GM19395 (cell line): ENCODE measurements at regions not wholly inside any gene's neighbourhood (a gene's known extent, or its start where the extent isn't known, plus 50 kb on each side); places are given as distances from the start of the nearest gene placed in this dataset.
"Not testable (repeated sequence)": the region's sequence is repeated elsewhere in the genome, so short reads cannot be mapped to it uniquely, and the experiment has no call there.

Experiments used
- ATAC-seq: cut with Tn5 transposase; IDR thresholded peaks from one replicate; pipeline ENCODE4 v1.9.1; 2021; ENCODE audit warnings: mild to moderate bottlenecking, moderate library complexity; ENCODE audit not compliant: unreplicated experiment

DNA sequence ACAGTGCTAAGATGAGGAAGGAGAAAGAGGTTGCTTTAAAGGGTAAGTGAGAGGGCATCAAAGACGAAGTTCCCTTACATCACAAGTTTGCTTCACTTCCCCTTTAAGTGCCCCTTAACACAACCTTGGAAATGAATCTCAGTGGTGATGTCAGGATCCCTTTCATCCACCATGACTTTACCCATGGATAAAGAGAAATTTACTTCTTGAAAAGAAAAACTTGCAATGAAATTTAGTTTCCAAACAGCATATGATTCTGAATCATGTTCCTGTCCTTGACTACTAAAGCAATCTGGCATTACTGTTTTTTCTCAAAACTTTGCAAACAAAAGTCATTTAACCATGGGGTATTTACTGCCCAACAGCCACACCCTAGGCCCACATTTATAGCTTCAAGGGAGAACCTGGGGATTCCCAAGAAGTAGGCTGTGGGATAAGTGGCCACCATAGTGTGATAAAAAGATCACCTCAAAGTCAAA, 135.9 kb downstream of the ITGB8 start:
- peak; percentile 65 for ATAC-seq

DNA sequence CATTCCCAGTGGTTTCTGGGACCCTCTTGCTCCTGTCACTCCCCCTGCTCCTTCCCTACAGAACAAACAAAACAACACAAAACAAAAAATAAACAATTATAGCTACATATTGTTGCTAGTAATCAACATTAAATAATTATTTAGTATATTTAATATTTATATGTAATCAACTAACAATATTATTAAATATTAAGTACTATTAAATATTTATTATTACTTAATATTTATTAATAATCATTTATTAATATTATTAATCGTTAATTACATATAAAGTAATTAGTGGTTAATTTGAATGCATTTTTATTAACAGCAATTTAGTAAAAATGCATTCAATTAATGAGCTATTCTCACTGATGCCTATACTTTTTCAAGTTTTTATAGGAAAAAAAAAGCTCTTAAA, 139.4 kb downstream of the ITGB8 start:
- ATAC-seq, result no peak

DNA sequence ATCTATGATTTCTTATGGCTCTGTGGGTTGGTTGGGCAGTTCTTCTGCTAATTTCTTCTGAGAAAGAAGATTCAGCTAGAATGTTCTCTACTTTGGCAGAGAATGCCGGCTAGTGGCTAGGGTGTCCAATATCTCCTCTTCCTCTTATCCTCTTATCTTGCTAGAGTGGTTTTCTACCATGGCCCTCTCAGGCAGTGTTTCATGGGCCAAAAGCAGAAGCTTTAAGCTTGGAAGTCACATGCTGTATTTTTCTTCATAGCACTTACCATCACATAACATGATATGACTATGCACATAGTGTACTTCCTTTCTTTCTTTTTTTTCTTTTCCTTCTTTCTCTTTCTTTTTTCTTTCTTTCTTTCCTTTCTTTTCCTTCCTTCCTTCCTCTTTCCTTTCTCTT, 140.0 kb downstream of the ITGB8 start:
- no peak for ATAC-seq

DNA sequence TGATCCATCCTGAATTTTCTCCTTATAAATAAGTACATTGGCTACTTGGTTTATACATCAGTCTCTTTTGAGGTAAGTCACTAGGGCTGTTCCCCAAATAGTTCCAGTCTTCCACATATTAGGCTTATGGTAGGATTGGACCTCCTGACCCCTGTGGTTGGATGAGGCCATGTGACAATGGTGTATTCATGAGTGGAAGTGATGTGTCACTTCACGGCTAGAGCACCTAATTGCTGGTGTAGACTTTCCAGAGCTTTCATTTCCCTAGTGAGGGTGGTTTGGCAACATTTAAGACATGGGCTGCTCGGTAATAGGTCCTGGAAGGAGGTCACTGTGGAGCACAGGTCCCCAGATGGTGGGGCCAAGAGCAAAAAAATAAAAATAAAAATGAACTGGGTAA, 141.2 kb upstream of the ABCB5 start:
- ATAC-seq, result no peak

DNA sequence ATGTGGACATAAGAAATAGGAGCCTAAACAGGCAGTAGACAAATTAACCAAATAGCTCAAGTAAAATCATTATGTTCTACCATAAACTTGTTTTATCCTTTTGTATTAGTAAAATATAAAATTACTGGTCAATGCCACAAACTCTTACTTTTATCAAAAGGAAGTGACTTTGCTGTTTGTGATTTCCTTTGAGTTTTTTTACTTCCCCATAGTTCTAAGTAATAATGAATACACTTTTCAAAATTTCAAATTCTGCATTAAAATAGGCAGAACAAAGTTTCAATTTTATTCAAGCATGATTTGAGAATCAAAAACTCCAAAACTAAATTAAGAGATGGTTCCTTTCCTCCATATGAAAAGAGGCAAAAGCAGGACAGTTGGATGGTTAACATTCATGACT, 139.7 kb upstream of the ABCB5 start:
- no peak for ATAC-seq

DNA sequence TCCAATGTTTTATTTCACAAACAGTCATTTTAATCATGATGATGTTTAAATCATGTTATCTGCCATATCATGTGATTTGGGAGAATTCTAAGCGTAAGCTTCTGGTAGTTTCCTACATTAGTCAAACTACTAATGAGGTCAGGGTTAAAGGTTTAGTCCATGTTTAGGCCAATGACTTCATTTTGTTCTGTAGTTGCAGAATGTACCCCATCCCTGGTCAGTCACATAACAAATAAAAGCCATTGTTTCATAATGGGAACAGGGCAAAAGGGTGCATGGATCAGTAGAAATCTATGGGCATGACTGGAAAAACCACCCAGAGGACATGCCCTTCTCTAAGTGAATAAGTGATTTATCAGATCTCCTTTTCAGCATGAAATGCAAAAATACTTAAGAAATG, 138.4 kb upstream of the ABCB5 start:
- no peak for ATAC-seq

DNA sequence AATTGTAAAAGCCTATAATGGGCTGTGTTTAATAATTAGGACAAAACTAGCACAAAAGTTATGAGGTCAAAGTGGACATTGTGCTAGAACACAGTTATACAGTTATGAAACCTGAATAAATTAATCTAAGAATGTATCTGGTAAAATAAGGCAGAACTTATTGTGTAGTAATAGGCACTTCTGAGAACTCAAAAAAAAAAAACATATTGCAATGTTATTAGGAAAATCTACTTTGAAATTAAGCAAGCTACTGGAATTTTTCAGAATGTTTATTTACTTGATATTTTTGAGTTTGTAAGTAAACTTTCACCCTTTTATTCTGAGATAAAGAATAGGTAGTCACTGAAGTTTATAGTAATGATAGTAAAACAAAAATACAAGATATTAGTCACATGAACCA, 135.8 kb upstream of the ABCB5 start:
- ATAC-seq, result no peak

DNA sequence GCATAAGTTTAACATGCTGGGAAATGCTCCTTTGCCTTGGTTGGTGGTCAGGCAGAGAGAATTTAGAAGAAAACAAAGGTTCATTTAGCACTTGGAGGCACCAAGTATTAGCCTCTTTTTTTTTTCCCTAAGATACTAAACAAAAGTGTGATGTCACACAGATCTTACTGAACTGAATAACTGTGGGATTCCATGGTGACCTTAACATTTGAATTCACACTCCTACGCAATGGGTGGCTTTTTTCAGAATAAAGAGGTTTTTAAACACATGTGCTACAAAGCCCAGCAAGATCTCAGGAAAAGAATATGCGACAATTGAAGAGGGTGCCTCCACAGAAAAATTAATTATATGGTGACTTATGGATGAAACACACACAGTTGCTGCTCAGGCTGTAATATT, 133.4 kb upstream of the ABCB5 start:
- no peak for ATAC-seq

DNA sequence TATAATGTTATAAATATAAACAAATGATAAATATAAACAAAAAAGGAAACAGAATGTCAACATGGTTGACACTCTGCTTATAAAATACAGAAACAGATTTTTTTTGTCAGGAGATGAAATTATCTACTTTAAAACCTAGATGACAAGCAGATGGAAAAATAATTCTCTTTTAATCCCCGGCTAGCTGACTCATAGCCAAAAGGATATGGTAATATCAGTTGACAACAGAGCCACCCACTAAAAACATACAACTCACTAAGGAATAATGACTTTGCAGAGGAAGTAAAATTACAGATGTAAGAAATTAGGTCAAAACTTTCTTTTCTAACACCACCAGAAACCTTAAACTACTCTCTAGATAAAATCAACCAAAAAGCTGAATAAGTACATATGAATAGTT, 131.1 kb upstream of the ABCB5 start:
- ATAC-seq, result no peak

DNA sequence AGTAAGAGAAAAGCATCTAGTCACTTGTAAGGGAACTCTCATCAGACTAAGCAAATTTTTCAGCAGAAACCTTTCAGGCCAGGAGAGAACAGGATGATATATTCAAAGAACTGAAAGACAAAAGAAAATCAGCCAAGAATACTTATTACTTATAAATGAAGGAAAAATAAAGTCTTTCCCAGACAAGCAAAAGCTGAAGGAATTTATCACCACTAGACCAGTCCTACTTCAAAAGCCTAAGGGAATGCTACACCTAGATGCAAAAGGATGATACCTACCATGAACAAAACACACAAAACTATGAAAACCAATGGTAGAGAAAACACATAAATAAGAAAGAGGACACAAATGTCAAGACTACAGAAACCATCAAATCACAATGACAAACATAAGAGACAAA, 126.6 kb upstream of the ABCB5 start:
- ATAC-seq, result no peak

DNA sequence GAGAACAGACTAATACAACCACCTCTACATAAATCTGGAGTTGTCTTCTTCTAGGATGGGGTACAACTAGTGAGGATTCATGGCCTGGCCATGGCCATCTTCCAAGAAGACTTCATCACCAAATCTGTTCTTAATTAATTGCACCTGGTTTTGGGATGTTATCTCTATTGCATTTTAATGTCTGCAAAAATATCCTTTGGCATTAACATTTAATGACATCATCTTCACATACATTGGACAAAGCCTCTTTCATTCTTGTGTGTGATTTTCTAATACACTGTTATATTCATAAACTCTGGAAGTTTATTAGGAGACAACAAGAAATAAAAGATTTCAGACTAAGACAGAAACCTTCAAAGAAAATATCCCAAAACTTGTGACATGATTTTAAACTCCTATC, 124.2 kb upstream of the ABCB5 start:
- ATAC-seq, result no peak

DNA sequence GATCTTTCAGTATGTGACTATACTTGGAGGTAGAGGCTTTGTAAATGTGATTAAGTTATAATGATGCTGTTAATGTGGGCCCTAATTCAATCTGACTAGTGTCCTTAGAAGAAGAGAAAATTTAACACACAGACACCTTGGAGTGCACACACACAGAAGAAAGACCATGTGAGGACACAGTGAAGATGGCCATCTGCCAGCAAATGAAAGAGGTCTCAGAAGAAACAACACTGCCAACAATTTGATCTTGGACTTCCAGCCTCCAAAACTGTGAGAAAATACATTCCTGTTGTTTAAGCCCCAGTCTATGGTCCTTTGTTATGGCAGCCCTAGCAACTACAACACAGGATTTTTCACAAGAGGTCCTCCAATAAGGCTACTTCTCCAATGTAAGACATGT, 120.9 kb upstream of the ABCB5 start:
- no peak for ATAC-seq

DNA sequence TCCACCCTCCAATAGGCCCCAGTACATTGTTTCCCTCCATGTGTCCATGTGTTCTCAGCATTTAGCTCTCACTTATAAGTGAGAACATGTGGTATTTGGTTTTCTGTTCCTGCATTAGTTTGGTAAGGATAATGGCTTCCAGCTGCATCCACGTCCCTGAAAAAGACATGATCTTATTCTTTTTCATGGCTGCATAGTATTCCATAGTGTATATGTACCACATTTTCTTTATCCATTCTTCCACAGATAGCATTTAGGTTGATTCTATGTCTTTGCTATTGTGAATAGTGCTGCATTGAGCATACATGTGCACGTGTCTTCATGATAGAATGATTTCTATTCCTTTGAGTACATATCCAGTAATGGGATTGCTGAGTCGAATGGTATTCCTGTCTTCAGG, 114.0 kb upstream of the ABCB5 start:
- ATAC-seq, result not testable (repeated sequence)

DNA sequence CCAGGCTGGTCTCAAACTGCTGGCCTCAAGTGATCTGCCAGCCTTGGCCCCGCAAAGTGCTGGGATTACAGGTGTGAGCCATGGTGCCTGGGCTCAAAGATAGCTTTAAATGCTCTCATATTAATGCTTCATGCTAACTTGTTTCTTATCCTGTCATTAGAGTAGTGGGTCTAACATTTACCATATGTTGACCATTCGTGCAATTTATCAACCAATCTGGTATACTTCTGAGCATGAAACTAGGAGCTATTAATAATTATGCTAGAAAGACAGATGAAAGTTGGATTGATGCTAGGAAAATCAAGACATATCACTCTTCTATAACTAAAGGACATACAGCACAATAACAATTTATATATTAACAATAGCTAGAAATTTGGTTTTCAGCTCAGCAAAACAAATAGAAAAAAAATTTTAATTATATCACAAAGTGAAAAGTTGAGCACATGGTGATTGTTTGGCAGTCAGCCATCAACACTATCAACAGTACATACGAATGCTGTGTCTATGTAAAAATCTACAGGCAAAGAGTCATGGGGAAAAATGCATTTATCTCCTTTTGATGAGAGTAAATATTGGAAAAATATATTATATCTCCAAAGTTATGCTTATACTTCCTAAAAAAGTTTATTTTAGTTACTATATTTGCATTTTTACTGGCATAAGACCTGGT, 112.1 kb upstream of the ABCB5 start:
- no peak for ATAC-seq

DNA sequence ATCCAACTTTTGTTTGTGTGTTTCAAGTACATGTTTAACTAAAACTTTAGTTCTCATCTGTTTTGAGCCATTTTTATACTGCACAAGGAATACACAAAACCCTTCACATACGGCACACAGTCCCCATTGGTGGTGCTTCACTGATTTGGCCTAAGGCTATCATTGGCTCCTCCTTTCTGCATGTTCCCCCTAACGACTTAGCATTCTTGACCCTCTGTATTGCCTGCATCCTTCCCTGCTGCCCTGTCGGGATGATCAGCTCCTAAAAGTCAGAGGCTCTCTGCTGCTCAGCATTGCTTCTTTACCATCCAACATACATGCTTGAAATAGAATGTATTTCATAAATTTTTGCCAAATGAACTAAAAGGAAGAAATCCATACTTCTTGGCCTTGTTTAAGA, 111.4 kb upstream of the ABCB5 start:
- no peak for ATAC-seq

DNA sequence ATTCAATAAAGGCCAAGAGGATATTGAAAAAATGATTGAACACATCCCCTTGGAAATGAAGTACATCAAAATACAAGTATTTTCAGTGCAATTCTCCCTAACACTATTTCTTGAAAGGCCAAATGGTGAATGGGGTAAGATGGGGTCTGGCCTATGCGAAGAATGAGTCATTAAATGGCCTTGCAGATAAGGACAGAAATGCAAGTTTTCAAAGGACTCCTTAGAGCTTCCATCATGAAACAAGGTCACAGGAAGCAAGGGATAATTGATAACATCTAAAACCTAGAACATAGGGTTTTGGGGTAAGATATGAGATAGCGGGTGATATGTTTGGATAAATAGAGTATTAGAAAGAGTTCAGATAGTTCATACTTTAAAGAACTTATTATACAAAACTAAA, 109.3 kb upstream of the ABCB5 start:
- ATAC-seq, result no peak

DNA sequence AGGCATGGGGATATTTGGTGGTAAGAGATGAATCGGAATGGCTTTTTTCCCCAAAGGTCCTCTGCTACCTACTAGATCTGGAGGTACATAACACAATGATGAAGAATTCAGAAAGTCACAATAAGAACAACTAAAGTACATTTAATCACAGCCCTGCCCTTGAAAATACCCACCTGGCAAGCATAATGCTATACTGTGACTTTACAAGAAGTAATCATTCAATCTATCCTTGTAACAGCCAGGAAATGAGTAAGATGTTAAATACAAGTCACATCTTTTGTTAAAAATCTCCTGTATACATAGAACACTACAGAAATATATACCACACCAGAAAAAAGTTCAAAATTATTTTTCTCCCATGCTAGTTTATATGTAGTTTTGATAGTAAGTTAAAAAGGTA, 108.3 kb upstream of the ABCB5 start:
- ATAC-seq, result no peak

DNA sequence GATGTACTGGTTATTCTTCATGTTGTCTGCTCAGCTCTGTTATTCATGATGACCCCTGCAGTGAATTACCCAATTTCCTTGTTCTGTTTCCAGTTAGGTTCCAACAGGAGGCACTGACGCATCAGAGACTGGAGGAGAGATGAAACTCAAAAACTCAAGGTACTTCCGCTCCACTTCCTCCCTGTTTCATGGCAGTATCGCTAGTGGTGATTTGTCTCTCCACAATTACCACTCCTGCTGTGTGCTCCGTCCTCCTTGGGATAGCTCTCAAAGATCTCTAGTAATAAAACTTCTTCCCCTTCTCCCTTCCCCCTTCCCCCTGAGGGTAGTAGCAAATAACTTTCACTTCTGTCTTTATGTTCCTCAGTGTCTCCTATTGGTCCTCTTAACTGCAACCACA, 107.4 kb upstream of the ABCB5 start:
- ATAC-seq, result no peak

DNA sequence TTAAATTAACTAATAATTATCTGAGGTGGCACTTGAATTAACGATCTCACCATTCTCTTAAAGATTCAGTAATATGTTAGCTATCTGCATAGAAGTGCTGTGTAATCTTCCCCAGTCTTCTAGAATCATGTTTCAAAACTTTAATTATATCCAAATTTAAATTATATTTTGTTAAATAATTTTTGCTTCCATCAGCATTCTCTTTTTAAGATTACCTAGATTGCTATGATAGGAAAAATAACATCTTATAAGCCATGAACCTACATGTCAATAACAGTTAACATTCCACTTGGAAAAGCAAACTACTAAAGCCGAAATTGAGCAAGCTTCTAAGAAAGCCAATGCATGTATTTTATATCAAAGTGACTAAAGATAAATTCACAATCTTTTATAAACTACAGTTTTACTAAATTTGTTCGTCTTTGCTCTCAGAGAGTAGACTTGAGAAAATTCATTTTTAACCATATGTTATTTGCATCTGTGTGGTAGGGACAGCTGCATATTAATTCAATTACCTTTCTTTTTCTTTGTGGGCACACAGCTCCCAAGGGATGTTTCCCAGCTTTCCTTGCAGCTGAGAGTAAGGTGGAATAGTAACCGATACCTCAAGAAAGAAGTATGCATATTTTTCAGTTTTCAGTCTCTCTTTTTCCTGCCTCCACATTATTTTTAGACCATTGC, 105.4 kb upstream of the ABCB5 start:
- ATAC-seq, result no peak

DNA sequence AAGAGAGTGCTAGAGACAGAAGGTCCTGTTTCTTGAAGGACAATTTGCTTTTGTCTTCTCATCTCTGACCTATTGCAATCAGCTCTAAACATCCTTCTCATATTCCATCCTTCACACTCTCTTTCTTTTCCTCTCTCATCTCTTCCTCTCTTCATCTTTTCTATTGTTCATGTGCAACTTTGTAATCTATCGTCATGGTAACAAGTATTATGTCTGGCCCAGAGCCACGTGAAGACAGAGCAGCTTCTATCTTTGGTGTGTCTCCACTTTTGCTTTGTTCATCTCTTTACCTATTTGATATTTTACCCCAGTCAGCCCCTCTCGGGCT, 104.9 kb upstream of the ABCB5 start:
- no peak for ATAC-seq

DNA sequence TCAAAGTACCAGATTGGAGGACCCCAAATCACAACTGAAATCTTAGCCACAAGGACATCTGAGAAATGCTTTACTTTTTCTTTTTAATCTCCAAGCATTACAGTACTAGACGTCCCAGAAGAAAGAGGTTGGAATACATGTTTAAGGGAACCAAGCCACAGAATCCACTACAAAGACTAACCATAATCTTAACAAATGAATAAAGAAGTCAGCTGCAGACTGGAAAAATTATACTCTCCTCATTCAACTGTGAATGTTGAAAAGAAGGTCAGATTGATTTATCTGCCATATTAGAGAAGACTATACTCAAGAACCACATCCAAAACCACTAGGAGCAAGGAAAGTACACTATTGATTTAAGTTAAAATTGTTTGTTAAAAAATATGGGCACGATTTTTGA, 102.1 kb upstream of the ABCB5 start:
- ATAC-seq, result no peak

DNA sequence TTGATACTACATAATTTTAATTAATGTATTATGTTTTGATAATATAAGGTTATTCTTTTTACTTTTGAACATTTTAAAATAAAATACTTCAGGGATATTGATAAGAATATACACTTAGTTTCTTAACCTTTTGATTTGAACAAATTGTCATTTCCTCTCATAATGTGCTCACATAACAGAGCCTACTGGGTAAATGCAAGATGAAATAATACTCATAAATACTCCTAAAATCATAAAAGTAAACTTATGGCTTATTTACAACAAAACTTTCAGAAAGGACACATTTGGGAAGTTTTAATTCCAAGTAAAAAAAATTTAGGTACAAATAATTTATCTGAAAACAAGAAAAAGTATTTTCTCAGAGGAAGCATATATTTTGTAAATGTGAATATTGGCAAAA, 101.6 kb upstream of the ABCB5 start:
- no peak for ATAC-seq

DNA sequence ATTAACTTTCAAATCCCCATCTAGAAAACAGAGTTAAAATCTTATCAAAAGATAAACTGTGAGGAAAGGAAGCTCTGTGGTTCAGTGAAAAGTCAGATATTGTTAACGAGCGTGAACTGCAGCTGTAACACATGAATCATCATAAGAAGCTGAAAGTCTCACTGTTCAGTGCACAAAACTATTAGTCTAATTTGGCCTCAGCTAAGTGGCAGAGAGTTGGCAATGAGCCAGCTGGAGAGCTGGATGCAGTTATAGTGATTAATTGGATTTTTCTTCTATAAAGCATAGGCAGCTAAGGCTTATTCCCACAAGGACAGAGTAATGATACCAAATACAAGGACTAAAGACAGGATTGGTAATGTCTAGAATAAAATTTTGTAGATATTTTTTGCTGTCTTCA, 101.1 kb upstream of the ABCB5 start:
- no peak for ATAC-seq
